ENCODE measurements at regions not wholly inside any gene's neighbourhood (a gene's known extent, or its start where the extent isn't known, plus 50 kb on each side); places are given as distances from the start of the nearest gene placed in this dataset.

DNA sequence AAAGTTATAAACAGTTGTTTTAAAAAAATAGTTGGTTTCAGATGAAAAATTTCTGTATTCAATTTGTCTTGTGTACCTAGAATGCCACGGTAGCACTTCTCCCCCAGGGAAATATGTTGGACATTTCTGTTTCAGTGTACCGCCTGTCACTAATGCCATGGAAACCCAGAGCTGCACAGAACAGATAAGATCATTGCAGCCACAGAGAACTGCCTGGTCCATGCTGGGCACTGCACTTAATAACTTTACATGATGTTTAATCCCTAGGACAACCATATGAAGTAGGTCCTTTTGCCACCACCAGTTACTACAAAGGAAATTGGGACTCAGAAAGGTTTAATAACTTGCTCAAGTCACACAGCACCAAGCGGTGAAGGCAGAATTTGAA, 253.4 kb upstream of the SRRM4 start:
- no peak for TF ChIP-seq ZFX (IDR thresholded peaks at IDR 0.05)
- no peak for TF ChIP-seq POLR2AphosphoS5 (IDR thresholded peaks at IDR 0.05; ENCODE audit: low read depth, low read length)

Measured in HCT116 (cell line).